ENCODE measurements at regions not wholly inside any gene's neighbourhood (a gene's known extent, or its start where the extent isn't known, plus 50 kb on each side); places are given as distances from the start of the nearest gene placed in this dataset.
"Not testable (repeated sequence)": the region's sequence is repeated elsewhere in the genome, so short reads cannot be mapped to it uniquely, and the experiment has no call there.

GRCh38 chr12:46585854-46586621 lies 213.5 kb upstream of the SLC38A2 start:
- no peak overlapping the region for H3K4me3 ChIP-seq (replicated peaks; ENCODE audit: low read depth, low read length)
- TF ChIP-seq CTCF (IDR thresholded peaks at IDR 0.05; ENCODE audit: low read depth, low read length, missing control alignments), result no peak
- DNase-seq (ENCODE audit: extremely low read depth, low read depth), result peak; percentile 59

GRCh38 chr12:46584098-46584497 lies 211.5 kb upstream of the SLC38A2 start:
- not testable (repeated sequence) for H3K4me3 ChIP-seq (replicated peaks; ENCODE audit: low read depth, low read length); DNase-seq (ENCODE audit: extremely low read depth, low read depth)

GRCh38 chr12:46581990-46582389 lies 209.4 kb upstream of the SLC38A2 start:
- not testable (repeated sequence) for H3K4me3 ChIP-seq (replicated peaks; ENCODE audit: low read depth, low read length); DNase-seq (ENCODE audit: extremely low read depth, low read depth)

GRCh38 chr12:46580445-46580844 lies 207.9 kb upstream of the SLC38A2 start:
- no peak for TF ChIP-seq CTCF (IDR thresholded peaks at IDR 0.05; ENCODE audit: low read depth, low read length, missing control alignments)
- no peak for DNase-seq (ENCODE audit: extremely low read depth, low read depth)

GRCh38 chr12:46579474-46579873 lies 206.9 kb upstream of the SLC38A2 start:
- DNase-seq (ENCODE audit: extremely low read depth, low read depth), result no peak
- TF ChIP-seq CTCF (IDR thresholded peaks at IDR 0.05; ENCODE audit: low read depth, low read length, missing control alignments), result no peak
- no peak overlapping the region for H3K4me3 ChIP-seq (replicated peaks; ENCODE audit: low read depth, low read length)

More at GRCh38 chr12:46580445-46580844, 207.9 kb upstream of the SLC38A2 start:
- H3K4me3 ChIP-seq (replicated peaks; ENCODE audit: low read depth, low read length), result no peak overlapping the region

GRCh38 chr12:46578190-46578982 lies 205.8 kb upstream of the SLC38A2 start:
- no peak for TF ChIP-seq CTCF (IDR thresholded peaks at IDR 0.05; ENCODE audit: low read depth, low read length, missing control alignments)
- no peak for DNase-seq (ENCODE audit: extremely low read depth, low read depth)
- no peak overlapping the region for H3K4me3 ChIP-seq (replicated peaks; ENCODE audit: low read depth, low read length)

GRCh38 chr12:46577063-46577776 lies 204.6 kb upstream of the SLC38A2 start:
- no peak for TF ChIP-seq CTCF (IDR thresholded peaks at IDR 0.05; ENCODE audit: low read depth, low read length, missing control alignments)
- H3K4me3 ChIP-seq (replicated peaks; ENCODE audit: low read depth, low read length), result no peak overlapping the region
- DNase-seq (ENCODE audit: extremely low read depth, low read depth), result no peak

All from HFF-Myc (cell line).